ENCODE measurements at regions not wholly inside any gene's neighbourhood (a gene's known extent, or its start where the extent isn't known, plus 50 kb on each side); places are given as distances from the start of the nearest gene placed in this dataset.

- Histone ChIP-seq H3K36me3 (ENCODE audit: control insufficient read depth in 2 of 4, insufficient read depth in 4 of 4, low read length in 3 of 4) (no peaks in the 10 kb centered on the region), H3K9ac (replicated peaks in 1 of 4; ENCODE audit: extremely low read depth in 1 of 4, low read depth in 3 of 4, low read length in 3 of 4) (no peak overlapping the region), H3K23ac (ENCODE audit: insufficient read length) (no peak overlapping the region), H3K18ac (ENCODE audit: extremely low read depth, low read length) (no peak overlapping the region), H3K9me3 (ENCODE audit: insufficient read depth in 2 of 2, low read depth in 1 of 2, low read length in 1 of 2) (no peaks in the 10 kb centered on the region), H4K5ac (ENCODE audit: insufficient read length, low read depth, low read length) (no peak overlapping the region), H3K4ac (replicated peaks; ENCODE audit: insufficient read length, low read depth, low read length) (no peak overlapping the region), H2AFZ (ENCODE audit: low read length) (no peak overlapping the region), H3K14ac (ENCODE audit: insufficient read length) (no peak overlapping the region), H3K27me3 (replicated peaks in 1 of 4; ENCODE audit: control insufficient read depth in 3 of 4, extremely low read depth in 1 of 4, insufficient read depth in 3 of 4, low read length in 3 of 4) (no peaks in the 10 kb centered on the region), H2BK5ac (ENCODE audit: low read depth, low read length) (no peak overlapping the region), H4K8ac (ENCODE audit: extremely low read depth, insufficient read depth, low read length) (no peak overlapping the region), H4K20me1 (replicated peaks in 1 of 2; ENCODE audit: control insufficient read depth in 1 of 2, insufficient read depth in 2 of 2, low read length in 2 of 2) (no peaks in the 10 kb centered on the region), H3K23me2 (ENCODE audit: low read depth, low read length) (no peaks in the 10 kb centered on the region), H2BK15ac (ENCODE audit: low read length) (no peak overlapping the region), H3K4me2 (ENCODE audit: insufficient read depth in 1 of 2, low read depth in 2 of 2, low read length in 2 of 2) (no peak overlapping the region), H3K56ac (replicated peaks; ENCODE audit: insufficient read length, low read depth, low read length) (no peak overlapping the region), H2AK5ac (ENCODE audit: low read depth, low read length) (no peak overlapping the region), H2BK120ac (replicated peaks; ENCODE audit: low read depth, low read length) (no peak overlapping the region), H3K4me1 (replicated peaks in 1 of 4; ENCODE audit: control insufficient read depth in 3 of 4, insufficient read depth in 4 of 4, low read length in 3 of 4) (peaks cover 0 to 5% (median 1%) of the 10 kb centered on the region in 4 experiments; a peak in 1 of 7 replicates), H2BK12ac (ENCODE audit: low read depth, low read length) (no peak overlapping the region), H3K79me1 (ENCODE audit: low read depth, low read length) (no peaks in the 10 kb centered on the region), H3K27ac (ENCODE audit: low read depth, low read length) (no peak overlapping the region), H3K79me2 (ENCODE audit: control insufficient read depth in 1 of 2, insufficient read depth in 2 of 2, low read length in 2 of 2) (no peaks in the 10 kb centered on the region), H4K91ac (replicated peaks; ENCODE audit: insufficient read length, low read length) (no peak overlapping the region), H3K4me3 (ENCODE audit: extremely low read depth in 1 of 4, insufficient read depth in 2 of 4, low read depth in 3 of 4, low read length in 4 of 4) (no peak overlapping the region), H2BK20ac (ENCODE audit: low read length) (no peak overlapping the region)
- 94% methylated on average over 1 of the region's 1 CpG; no CpG with 5 or more reads in 1 of the 2 experiments for WGBS, 2 experiments (ENCODE audit: extremely low coverage in 1 of 2, insufficient coverage in 1 of 2, insufficient read length in 1 of 2, insufficient replicate concordance in 2 of 2, low coverage in 1 of 2, low lambda C conversion rate in 2 of 2, missing lambda C conversion rate in 1 of 2)
- POLR2A ChIA-PET (ENCODE audit: partially characterized antibody): no interaction called here
- FAIRE-seq (no peak), DNase-seq (ENCODE audit: low read depth in 1 of 2, low spot score in 2 of 2) (no peak)
- CTCF ChIA-PET (ENCODE audit: partially characterized antibody): no interaction called here
- TF ChIP-seq RBBP5 (IDR thresholded peaks at IDR 0.05; ENCODE audit: borderline replicate concordance, low read depth, low read length) (no peak), KDM4A (IDR thresholded peaks at IDR 0.05; ENCODE audit: low read depth, low read length, severe bottlenecking) (no peak), YY1 (IDR thresholded peaks at IDR 0.05; ENCODE audit: low read depth, low read length) (no peak), SP4 (IDR thresholded peaks at IDR 0.05; ENCODE audit: low read length) (no peak), CHD1 (IDR thresholded peaks at IDR 0.05; ENCODE audit: low read depth, low read length) (no peak), RXRA (IDR thresholded peaks at IDR 0.05; ENCODE audit: insufficient read depth, low read depth, low read length) (no peak), FOSL1 (IDR thresholded peaks at IDR 0.05; ENCODE audit: insufficient read depth, low read depth, low read length) (no peak), BCL11A (IDR thresholded peaks at IDR 0.05; ENCODE audit: low read depth in 2 of 2, low read length in 2 of 2) (no peak), HDAC6 (IDR thresholded peaks at IDR 0.05; ENCODE audit: low read depth, low read length) (no peak), MAX (IDR thresholded peaks at IDR 0.05) (no peak), KDM5A (IDR thresholded peaks at IDR 0.05; ENCODE audit: low read length) (no peak), ATF3 (IDR thresholded peaks at IDR 0.05; ENCODE audit: insufficient read depth, low read depth, low read length) (no peak), RAD21 (IDR thresholded peaks at IDR 0.05 in 1 of 2, conservative IDR thresholded peaks at IDR 0.05 in 1 of 2; ENCODE audit: low read depth in 2 of 2, low read length in 2 of 2) (no peak), GABPA (IDR thresholded peaks at IDR 0.05; ENCODE audit: borderline replicate concordance, insufficient read depth, low read length) (no peak)
These were observed 1953.1 kb upstream of the CDH6 start for GRCh38 chr5:29240379-29240778.

All from H1 (cell line).